GM12892 (cell line): ENCODE measurements at regions not wholly inside any gene's neighbourhood (a gene's known extent, or its start where the extent isn't known, plus 50 kb on each side); places are given as distances from the start of the nearest gene placed in this dataset.

Source experiments
- POLR2A ChIP-seq: IDR thresholded peaks from 2 replicates; pipeline ENCODE4 v1.6.1; 2011; ENCODE audit warnings: low read depth, low read length, control low read depth
- POLR2AphosphoS5 ChIP-seq: IDR thresholded peaks from 2 replicates; pipeline ENCODE4 v1.6.1; 2011; ENCODE audit warnings: low read depth, low read length, control low read depth
- TAF1 ChIP-seq: IDR thresholded peaks from 2 replicates; pipeline ENCODE4 v1.6.1; 2011; ENCODE audit warnings: low read depth, mild to moderate bottlenecking, control low read depth, low read length, borderline replicate concordance

DNA sequence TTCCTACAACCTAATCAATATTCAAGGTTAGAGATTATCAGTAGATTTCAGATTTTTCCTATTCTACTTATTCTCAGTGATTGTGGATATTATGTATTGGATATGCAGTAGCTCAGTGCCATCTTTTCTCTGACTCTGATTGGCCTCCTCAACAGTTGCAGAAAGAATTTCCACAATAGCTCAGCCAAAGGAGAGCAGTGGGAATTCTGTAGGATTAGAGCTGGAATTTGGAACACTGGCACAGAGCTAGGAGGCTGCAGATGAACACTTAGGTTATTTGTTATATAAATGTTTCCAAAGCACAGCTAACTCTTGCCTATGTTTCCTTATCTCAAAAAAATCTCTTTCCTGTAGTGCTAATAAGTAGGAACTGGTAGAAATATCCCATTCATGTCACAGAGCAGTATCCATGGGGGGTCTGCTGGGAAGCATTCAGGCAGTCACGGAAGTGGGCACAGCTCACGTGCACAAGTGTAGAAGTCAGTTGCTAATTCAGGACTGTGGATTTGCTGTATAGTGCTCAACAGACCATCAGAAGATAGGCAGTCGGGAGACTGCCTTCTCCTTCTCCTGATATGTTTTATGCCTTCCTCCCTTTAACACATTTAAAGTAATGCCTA lies 116.2 kb upstream of the TMEM260 start:
- TF ChIP-seq TAF1, result no peak
- TF ChIP-seq POLR2AphosphoS5, result no peak
- no peak for TF ChIP-seq POLR2A
